Activated B cell treated with CpG ODN at 0.5 μM for 24 hours (primary cell): ENCODE measurements at regions not wholly inside any gene's neighbourhood (a gene's known extent, or its start where the extent isn't known, plus 50 kb on each side); places are given as distances from the start of the nearest gene placed in this dataset.

ENCODE experiments used
- ATAC-seq: fragments of 200-7000 bp; cut with Tn5 transposase; one replicate; pipeline ENCODE4 v1.10.0; 2021; ENCODE audit warnings: low read depth, mild to moderate bottlenecking, moderate library complexity
- CTCF ChIA-PET: fragments of 350-600 bp; sonication (Branson Sonifier 250); formaldehyde crosslinking; loops from one replicate; lab custom pipeline; 2021; ENCODE audit warnings: antibody characterized with exemption; lab: Charles Lee
- POLR2A ChIA-PET: fragments of 350-600 bp; sonication (Branson Sonifier 250); formaldehyde crosslinking; loops from one replicate; lab custom pipeline; 2021; ENCODE audit warnings: antibody characterized with exemption; lab: Charles Lee
- DNase-seq: peaks from one replicate; pipeline ENCODE4 v3.0.0; 2022
- H3K27ac Mint-ChIP-seq: one replicate; pipeline ENCODE4 v1.8.0; 2020; ENCODE audit warnings: mixed read lengths
- H3K27me3 Mint-ChIP-seq: one replicate; pipeline ENCODE4 v1.8.0; 2021; ENCODE audit warnings: mixed read lengths
- H3K36me3 Mint-ChIP-seq: one replicate; pipeline ENCODE4 v1.8.0; 2021; ENCODE audit warnings: low read depth, mixed read lengths
- H3K4me1 Mint-ChIP-seq: one replicate; pipeline ENCODE4 v1.8.0; 2021; ENCODE audit warnings: mixed read lengths
- H3K4me3 Mint-ChIP-seq: one replicate; pipeline ENCODE4 v1.8.0; 2020; ENCODE audit warnings: mild to moderate bottlenecking, mixed read lengths
- H3K9me3 Mint-ChIP-seq: one replicate; pipeline ENCODE4 v1.8.0; 2020; ENCODE audit warnings: mixed read lengths
- intact Hi-C: fragments of 100-400 bp; cut with micrococcal nuclease; formaldehyde crosslinking; loops from one replicate; pipeline ENCODE4 v1.15.1; 2024
- TF ChIP-seq, protein P1 (sequence below): fragments of 200-600 bp; IDR thresholded peaks from one replicate; pipeline ENCODE4 v1.8.0; 2022; ENCODE audit warnings: antibody characterized with exemption, mild to moderate bottlenecking

DNA sequence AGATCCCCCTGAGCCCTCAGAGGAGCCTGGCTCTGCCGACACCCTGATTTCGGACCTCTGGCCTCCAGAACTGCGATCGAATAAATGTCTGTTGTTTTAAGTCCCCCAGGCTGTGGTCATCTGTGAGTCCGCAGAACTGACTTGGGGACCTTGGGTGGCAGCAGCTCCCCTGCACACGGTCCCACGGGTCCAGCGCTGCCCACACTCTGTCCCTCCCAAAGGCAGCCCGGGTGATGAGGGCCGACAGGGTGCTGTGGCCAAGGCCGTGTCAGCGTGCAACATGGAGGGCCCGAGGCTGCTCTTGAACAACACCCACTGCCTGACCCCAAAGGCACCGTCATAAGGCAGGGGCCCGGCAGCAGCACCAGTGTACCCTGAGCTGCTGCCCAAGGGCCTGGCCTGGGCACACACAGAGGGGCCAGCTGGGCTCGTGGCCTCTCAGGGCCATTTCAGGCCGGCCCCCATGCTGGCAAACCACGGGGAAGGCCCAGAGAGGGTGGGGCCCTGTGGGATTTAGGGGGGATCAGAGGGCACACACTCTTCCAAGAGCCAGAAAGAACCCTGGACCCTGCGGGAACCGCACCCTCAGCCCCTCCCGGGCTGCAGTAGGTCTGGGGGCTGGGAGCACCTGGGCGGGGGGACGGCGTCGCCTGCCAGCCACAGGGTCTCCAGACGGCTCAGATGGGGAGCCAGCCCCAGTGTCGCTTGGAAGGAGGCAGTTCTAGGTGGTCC lies 77.1 kb upstream of the PRR5 start:
- intact Hi-C loops: no loop called here
- ATAC-seq (no peak), DNase-seq (no peak)
- Mint-ChIP-seq H3K9me3 (no peaks in the 10 kb centered on the region), H3K36me3 (no peaks in the 10 kb centered on the region), H3K4me1 (peaks cover 2% of the 10 kb centered on the region), H3K27ac (no peak overlapping the region), H3K27me3 (peaks cover 14% of the 10 kb centered on the region), H3K4me3 (no peak overlapping the region)
- TF ChIP-seq, protein P1, sequence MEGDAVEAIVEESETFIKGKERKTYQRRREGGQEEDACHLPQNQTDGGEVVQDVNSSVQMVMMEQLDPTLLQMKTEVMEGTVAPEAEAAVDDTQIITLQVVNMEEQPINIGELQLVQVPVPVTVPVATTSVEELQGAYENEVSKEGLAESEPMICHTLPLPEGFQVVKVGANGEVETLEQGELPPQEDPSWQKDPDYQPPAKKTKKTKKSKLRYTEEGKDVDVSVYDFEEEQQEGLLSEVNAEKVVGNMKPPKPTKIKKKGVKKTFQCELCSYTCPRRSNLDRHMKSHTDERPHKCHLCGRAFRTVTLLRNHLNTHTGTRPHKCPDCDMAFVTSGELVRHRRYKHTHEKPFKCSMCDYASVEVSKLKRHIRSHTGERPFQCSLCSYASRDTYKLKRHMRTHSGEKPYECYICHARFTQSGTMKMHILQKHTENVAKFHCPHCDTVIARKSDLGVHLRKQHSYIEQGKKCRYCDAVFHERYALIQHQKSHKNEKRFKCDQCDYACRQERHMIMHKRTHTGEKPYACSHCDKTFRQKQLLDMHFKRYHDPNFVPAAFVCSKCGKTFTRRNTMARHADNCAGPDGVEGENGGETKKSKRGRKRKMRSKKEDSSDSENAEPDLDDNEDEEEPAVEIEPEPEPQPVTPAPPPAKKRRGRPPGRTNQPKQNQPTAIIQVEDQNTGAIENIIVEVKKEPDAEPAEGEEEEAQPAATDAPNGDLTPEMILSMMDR: no peak
- POLR2A ChIA-PET: no interaction called here
- CTCF ChIA-PET: interaction anchor here (1.3 to 5.0 kb wide), 2 partner anchors 543 to 631 kb away, joined by 3 to 36 read pairs; no protein-coding TSS in a partner anchor

DNA sequence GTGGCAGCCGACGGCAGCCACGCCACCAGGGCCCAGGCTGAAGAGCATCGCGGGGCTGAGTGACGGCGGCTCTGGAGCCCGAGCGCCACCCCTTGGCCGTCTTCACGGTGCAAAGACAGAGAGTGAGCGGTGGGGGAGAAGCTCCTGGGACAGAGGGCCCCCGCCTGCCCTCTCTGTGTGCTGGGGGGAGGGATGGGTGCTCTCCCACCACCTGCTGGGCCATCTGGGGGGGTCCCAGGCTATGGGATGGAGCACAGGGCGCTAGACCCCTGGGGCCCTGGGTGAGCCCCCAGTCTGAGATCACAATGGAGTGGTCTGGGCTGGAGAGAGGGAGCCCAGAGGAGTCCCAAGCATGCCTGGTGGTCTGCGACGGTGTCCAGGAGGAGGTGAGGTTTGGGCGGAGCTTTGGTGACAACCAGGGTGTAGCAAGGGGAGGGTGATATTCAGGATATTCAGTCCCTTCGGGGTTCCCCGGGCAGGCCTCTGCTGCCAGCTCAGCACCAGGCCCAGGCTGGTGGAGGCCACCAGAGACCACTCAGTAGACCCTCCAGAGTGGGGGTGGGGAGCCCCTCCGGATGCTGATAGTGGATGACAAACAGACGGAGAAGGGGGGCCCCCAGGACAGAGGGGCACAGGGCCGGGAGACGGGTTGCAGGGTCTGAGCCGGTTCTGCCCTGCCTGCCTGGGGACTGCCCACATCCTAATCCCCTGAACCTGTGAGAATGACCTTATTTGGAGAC lies 78.1 kb upstream of the PRR5 start:
- ATAC-seq (no peak), DNase-seq (no peak)
- H3K27ac Mint-ChIP-seq: no peak overlapping the region
- intact Hi-C loops: no loop called here
- H3K4me1 Mint-ChIP-seq: peaks cover 2% of the 10 kb centered on the region
- H3K4me3 Mint-ChIP-seq: no peak overlapping the region
- peaks cover 11% of the 10 kb centered on the region for H3K27me3 Mint-ChIP-seq
- ChIA-PET CTCF (interaction anchor here (5.0 kb wide), 1 partner anchor 630 kb away, joined by 36 read pairs; no protein-coding TSS in a partner anchor), POLR2A (no interaction called here)
- H3K9me3 Mint-ChIP-seq: no peaks in the 10 kb centered on the region
- TF ChIP-seq, protein P1: no peak
- H3K36me3 Mint-ChIP-seq: no peaks in the 10 kb centered on the region

DNA sequence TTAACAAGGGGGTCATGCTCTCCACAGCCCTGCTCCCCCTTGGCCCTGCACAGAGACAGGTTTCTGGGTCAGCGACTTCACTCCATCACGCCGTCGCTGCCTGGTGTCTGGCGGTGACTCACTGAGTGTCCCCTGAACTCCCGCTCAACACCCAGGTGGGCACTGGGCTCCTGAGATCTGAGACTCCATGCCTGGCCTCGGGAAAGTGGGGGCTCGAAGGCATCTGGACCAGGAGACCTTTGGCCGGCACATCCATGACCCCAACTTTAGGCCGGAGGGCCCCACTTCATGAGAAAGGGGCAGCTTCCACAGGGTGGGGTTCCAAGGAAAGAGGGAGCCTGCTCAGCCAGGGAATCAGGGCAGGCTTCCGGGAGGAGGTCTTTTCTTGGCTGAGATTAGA lies 79.3 kb upstream of the PRR5 start:
- ChIA-PET POLR2A (no interaction called here), CTCF (interaction anchor here (0.6 kb wide), 1 partner anchor 1222 kb away, joined by 3 read pairs; no protein-coding TSS in a partner anchor)
- Mint-ChIP-seq H3K4me3 (no peak overlapping the region), H3K9me3 (no peaks in the 10 kb centered on the region), H3K27ac (no peak overlapping the region), H3K27me3 (peaks cover 11% of the 10 kb centered on the region), H3K4me1 (peaks cover 2% of the 10 kb centered on the region), H3K36me3 (no peaks in the 10 kb centered on the region)
- ATAC-seq (no peak), DNase-seq (no peak)
- TF ChIP-seq, protein P1: no peak
- intact Hi-C loops: no loop called here

DNA sequence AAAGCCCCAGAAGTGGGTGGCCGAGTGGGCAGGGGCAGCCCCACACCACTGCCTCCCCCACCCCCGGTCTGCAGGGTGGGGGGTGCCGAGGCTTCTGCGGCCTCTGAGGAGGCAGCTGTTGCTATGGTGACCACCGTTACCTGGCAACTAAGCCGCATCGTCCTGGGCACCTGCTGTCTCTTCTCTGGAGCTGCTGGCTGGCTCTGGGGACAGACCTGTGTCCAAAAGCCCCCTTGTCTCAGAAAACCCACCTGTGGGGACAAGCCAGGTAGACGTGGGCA lies 79.9 kb upstream of the PRR5 start:
- CTCF ChIA-PET: no interaction called here
- ATAC-seq (no peak), DNase-seq (no peak)
- no peak overlapping the region for H3K27ac Mint-ChIP-seq
- H3K27me3 Mint-ChIP-seq: peaks cover 11% of the 10 kb centered on the region
- no peaks in the 10 kb centered on the region for H3K9me3 Mint-ChIP-seq
- TF ChIP-seq, protein P1: no peak
- peaks cover 2% of the 10 kb centered on the region for H3K4me1 Mint-ChIP-seq
- POLR2A ChIA-PET: no interaction called here
- no peaks in the 10 kb centered on the region for H3K36me3 Mint-ChIP-seq
- intact Hi-C loops: no loop called here
- H3K4me3 Mint-ChIP-seq: no peak overlapping the region

DNA sequence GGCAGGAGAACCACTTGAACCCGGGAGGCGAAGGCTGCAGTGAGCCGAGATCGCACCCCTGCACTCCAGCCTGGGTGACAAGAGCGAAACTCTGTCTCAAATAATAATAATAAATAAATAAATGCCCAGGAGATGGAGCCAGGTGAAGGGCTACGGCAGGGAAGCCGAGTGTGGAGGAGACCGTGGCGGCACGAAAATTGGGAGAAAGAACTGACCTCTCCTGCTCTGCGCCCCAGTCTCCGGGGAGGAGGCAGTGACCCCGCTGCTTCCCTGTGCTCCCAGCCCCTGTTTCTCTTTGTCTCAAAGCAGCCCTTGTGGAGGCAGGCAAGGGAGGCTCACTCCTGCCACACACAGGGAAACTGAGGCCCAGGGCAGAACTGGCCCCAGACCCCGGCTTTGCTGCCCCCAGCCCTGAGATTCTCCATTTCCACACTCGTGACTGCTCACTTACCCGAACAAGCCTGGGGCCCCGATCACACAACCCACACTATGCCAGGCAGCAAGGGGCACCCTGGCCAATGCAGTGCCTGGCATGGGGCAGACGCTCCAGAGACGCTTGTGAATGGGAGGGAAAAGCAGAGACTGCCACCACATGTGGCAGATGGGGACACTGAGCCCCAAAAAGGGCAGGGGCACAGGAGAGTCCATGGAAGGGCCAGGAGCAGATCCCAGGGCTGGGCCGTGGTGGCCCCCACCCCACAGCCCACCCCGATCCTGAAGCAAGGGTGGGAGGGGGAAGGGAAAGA lies 80.4 kb upstream of the PRR5 start:
- Mint-ChIP-seq H3K4me3 (no peak overlapping the region), H3K9me3 (no peaks in the 10 kb centered on the region), H3K27me3 (peaks cover 11% of the 10 kb centered on the region), H3K36me3 (no peaks in the 10 kb centered on the region), H3K27ac (no peak overlapping the region), H3K4me1 (peaks cover 2% of the 10 kb centered on the region)
- TF ChIP-seq, protein P1: no peak
- ATAC-seq (no peak), DNase-seq (no peak)
- intact Hi-C loops: no loop called here
- POLR2A ChIA-PET: no interaction called here
- CTCF ChIA-PET: no interaction called here
